Choroid plexus epithelial cell (primary cell): ENCODE measurements at regions not wholly inside any gene's neighbourhood (a gene's known extent, or its start where the extent isn't known, plus 50 kb on each side); places are given as distances from the start of the nearest gene placed in this dataset.

ENCODE experiments used
- DNase-seq: peaks from one replicate; pipeline ENCODE4 v3.0.0-alpha.2; 2010; ENCODE audit warnings: low read depth
- H3K4me3 ChIP-seq: 2 replicates; pipeline ENCODE4 v1.5.1; 2011; ENCODE audit warnings: low read depth, mild to moderate bottlenecking, control low read depth, low read length, moderate library complexity
- TF ChIP-seq, protein P1 (sequence below): conservative IDR thresholded peaks from 2 replicates; pipeline ENCODE4 v1.5.1; 2011; ENCODE audit warnings: low read depth, mild to moderate bottlenecking, control low read depth, inconsistent platforms, low read length, moderate library complexity

- H3K4me3 ChIP-seq, result no peak overlapping the region
- DNase-seq, result no peak
- TF ChIP-seq, protein P1, sequence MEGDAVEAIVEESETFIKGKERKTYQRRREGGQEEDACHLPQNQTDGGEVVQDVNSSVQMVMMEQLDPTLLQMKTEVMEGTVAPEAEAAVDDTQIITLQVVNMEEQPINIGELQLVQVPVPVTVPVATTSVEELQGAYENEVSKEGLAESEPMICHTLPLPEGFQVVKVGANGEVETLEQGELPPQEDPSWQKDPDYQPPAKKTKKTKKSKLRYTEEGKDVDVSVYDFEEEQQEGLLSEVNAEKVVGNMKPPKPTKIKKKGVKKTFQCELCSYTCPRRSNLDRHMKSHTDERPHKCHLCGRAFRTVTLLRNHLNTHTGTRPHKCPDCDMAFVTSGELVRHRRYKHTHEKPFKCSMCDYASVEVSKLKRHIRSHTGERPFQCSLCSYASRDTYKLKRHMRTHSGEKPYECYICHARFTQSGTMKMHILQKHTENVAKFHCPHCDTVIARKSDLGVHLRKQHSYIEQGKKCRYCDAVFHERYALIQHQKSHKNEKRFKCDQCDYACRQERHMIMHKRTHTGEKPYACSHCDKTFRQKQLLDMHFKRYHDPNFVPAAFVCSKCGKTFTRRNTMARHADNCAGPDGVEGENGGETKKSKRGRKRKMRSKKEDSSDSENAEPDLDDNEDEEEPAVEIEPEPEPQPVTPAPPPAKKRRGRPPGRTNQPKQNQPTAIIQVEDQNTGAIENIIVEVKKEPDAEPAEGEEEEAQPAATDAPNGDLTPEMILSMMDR, result no peak
Observed at GRCh38 chr12:111287125-111287900, 81.6 kb downstream of the PHETA1 start.

DNA sequence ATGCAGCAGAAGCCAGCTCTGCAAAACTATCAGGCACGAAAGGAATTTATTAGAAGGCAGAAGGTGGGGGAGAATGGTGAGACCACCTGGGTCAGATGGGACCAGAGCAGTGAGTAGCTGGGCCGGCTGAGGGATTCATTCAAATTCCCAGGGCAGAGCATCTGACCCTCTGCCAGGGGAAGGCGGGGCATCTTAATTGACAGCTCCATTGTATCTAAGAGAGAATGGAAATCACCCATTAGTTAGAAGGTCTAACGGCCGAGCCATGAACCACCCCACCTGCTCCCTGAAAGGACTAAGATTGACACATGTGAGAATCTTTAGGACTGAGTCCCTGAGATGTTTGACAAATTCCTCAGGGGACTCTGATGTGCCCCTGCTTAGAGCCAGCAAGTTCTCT is 83.7 kb downstream of the PHETA1 start:
- DNase-seq, result no peak
- H3K4me3 ChIP-seq, result no peak overlapping the region
- TF ChIP-seq, protein P1, result no peak

GRCh38 chr12:111284709-111285108 is 84.2 kb downstream of the PHETA1 start:
- H3K4me3 ChIP-seq, result no peak overlapping the region
- no peak for DNase-seq
- TF ChIP-seq, protein P1, result no peak

- H3K4me3 ChIP-seq, result no peak overlapping the region
- DNase-seq, result no peak
- TF ChIP-seq, protein P1, result no peak
Observed at GRCh38 chr12:111283966-111284365, 84.9 kb downstream of the PHETA1 start.

DNA sequence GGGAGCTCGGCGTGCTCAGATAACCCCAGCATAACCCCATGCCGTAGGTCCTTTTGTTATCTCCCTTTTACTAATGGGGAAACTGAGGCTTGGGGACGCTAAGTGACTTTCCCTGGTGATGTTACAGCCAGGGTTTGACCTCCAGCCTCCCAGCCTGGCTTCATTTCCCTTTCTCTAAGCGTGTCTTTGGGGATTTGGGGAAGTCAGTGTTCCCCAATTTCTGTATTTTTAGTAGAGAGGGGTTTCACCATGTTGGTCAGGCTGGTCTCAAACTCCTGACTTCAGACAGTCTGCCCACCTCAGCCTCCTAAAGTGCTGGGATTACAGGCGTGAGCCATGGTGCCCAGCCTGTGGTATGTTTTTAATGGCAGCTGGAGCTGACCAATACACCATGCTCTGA is 85.4 kb downstream of the PHETA1 start:
- no peak for DNase-seq
- TF ChIP-seq, protein P1, result no peak
- H3K4me3 ChIP-seq, result no peak overlapping the region

GRCh38 chr12:111277570-111277969 is 91.3 kb downstream of the PHETA1 start:
- TF ChIP-seq, protein P1, result no peak
- DNase-seq, result no peak
- H3K4me3 ChIP-seq, result no peak overlapping the region

- TF ChIP-seq, protein P1, result no peak
- H3K4me3 ChIP-seq, result no peak overlapping the region
- DNase-seq, result peak; percentile 22
Observed at GRCh38 chr12:111276146-111276545, 92.7 kb downstream of the PHETA1 start.
